GM21526 (cell line): ENCODE measurements at regions not wholly inside any gene's neighbourhood (a gene's known extent, or its start where the extent isn't known, plus 50 kb on each side); places are given as distances from the start of the nearest gene placed in this dataset.
"Not testable (repeated sequence)": the region's sequence is repeated elsewhere in the genome, so short reads cannot be mapped to it uniquely, and the experiment has no call there.

ENCODE experiments used
- ATAC-seq: cut with Tn5 transposase; IDR thresholded peaks from one replicate; pipeline ENCODE4 v1.9.1; 2021; ENCODE audit warnings: moderate library complexity; ENCODE audit not compliant: unreplicated experiment, low FRiP score

DNA sequence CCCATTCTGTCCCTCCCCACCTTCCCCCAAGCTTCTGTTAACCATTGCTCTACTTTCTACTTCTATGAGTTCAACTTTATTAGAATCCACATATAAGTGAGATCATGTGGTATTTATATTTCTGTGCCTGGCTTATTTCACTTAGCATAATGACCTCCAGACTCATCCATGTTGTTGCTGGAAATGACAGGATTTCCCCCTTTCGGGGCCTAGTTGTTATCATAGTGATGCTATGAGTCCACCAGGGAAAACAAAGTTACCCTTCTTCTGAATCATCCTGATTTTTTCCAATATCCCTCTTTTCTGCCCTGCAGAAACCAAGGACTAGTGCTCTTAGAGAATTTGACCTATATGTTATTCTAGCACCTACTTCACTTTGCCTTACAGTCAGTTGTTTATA lies 53.2 kb upstream of the TERB2 start:
- not testable (repeated sequence) for ATAC-seq

DNA sequence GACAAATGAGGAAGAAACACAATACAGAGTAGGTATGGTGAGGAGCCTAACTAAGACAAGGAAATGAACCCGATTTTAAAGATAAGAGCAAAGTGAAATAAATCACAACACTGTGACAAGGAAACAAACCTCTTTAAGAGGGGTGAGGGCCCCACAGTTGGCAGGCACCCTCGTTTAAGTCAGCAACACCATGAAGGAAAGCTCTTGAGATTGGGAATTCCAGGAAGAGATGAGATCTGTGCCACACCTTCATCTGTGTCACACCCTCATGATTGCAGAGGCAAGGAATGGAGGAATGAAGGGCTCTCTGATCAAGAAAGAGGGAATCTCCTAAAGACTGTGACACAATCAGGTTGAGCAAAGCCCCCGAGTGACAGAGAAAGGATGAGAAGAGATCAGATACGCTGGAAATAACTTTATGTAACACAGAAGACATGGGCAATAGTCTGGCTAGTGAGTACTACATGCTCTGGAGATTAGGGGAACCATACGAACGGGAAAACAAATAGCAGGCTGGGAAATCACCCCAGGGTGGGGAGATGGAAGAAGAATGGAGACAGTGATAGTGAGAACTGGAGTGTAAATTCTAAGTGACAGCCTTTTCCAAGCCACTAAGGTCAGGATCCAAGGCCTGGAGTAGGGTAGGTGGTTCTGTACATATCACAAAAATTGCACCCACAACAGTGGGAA lies 51.7 kb upstream of the TERB2 start:
- not testable (repeated sequence) for ATAC-seq
